ENCODE measurements at regions not wholly inside any gene's neighbourhood (a gene's known extent, or its start where the extent isn't known, plus 50 kb on each side); places are given as distances from the start of the nearest gene placed in this dataset.

DNA sequence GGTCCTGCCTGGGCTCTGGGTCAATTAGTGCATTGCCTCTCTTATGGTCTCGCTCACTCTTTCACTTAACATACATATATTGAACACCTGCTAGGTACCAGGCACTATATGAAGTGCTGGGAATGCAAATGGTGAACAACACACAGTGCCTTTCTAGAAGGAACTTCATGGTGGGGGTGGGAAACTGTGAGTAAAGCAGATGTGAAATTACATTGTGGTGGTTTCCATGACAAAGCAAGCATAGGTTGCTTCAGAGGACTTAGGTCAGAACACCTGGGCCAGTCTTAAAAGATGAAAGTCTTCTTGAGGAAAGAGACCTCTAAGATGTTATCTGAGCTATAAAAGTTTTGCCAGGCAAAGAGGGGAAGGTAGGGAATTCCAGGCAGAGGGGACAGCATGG is 231.3 kb downstream of the BUD13 start:
- no peak for DNase-seq (ENCODE audit: low spot score)
- no peak overlapping the region for H3K27ac Mint-ChIP-seq
- no peak for ATAC-seq
- H3K36me3 ChIP-seq (ENCODE audit: insufficient read depth): no peaks in the 10 kb centered on the region
- 0 out of 2 replicates have a peak, but pooled peaks cover 3% of the 10 kb centered on the region for H3K9me2 ChIP-seq (ENCODE audit: insufficient read depth)
- H3F3A ChIP-seq (replicated peaks; ENCODE audit: low read depth): no peaks in the 10 kb centered on the region
- no peak overlapping the region for H3K4me3 ChIP-seq
- no peaks in the 10 kb centered on the region; the same call in 2 of the 3 replicates for H3K36me3 Mint-ChIP-seq (ENCODE audit: low read depth)
- no peaks in the 10 kb centered on the region for H3K27me3 ChIP-seq (ENCODE audit: insufficient read depth)
- no peaks in the 10 kb centered on the region for H3K4me1 Mint-ChIP-seq
- no peaks in the 10 kb centered on the region for H4K20me1 ChIP-seq (replicated peaks; ENCODE audit: insufficient read depth)
- no peak overlapping the region for H3K4me2 ChIP-seq
- no peaks in the 10 kb centered on the region for H3K4me1 ChIP-seq (ENCODE audit: insufficient read depth)
- TF ChIP-seq STAT1 (IDR thresholded peaks at IDR 0.05; ENCODE audit: unreplicated experiment) (no peak), POLR2AphosphoS5 (IDR thresholded peaks at IDR 0.05; ENCODE audit: low read depth) (no peak), EZH2phosphoT487 (IDR thresholded peaks at IDR 0.05; ENCODE audit: unreplicated experiment) (no peak), JUNB (IDR thresholded peaks at IDR 0.05; ENCODE audit: unreplicated experiment) (no peak), ZNF114 (CRISPR knock-in tag; IDR thresholded peaks at IDR 0.05) (no peak), NANOG (IDR thresholded peaks at IDR 0.05; ENCODE audit: borderline replicate concordance) (no peak), CREB1 (CRISPR knock-in tag; IDR thresholded peaks at IDR 0.05; ENCODE audit: low read depth) (no peak)
- TF ChIP-seq, protein P1, sequence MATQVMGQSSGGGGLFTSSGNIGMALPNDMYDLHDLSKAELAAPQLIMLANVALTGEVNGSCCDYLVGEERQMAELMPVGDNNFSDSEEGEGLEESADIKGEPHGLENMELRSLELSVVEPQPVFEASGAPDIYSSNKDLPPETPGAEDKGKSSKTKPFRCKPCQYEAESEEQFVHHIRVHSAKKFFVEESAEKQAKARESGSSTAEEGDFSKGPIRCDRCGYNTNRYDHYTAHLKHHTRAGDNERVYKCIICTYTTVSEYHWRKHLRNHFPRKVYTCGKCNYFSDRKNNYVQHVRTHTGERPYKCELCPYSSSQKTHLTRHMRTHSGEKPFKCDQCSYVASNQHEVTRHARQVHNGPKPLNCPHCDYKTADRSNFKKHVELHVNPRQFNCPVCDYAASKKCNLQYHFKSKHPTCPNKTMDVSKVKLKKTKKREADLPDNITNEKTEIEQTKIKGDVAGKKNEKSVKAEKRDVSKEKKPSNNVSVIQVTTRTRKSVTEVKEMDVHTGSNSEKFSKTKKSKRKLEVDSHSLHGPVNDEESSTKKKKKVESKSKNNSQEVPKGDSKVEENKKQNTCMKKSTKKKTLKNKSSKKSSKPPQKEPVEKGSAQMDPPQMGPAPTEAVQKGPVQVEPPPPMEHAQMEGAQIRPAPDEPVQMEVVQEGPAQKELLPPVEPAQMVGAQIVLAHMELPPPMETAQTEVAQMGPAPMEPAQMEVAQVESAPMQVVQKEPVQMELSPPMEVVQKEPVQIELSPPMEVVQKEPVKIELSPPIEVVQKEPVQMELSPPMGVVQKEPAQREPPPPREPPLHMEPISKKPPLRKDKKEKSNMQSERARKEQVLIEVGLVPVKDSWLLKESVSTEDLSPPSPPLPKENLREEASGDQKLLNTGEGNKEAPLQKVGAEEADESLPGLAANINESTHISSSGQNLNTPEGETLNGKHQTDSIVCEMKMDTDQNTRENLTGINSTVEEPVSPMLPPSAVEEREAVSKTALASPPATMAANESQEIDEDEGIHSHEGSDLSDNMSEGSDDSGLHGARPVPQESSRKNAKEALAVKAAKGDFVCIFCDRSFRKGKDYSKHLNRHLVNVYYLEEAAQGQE (IDR thresholded peaks at IDR 0.05; ENCODE audit: unreplicated experiment): no peak
- TF ChIP-seq, protein P2, sequence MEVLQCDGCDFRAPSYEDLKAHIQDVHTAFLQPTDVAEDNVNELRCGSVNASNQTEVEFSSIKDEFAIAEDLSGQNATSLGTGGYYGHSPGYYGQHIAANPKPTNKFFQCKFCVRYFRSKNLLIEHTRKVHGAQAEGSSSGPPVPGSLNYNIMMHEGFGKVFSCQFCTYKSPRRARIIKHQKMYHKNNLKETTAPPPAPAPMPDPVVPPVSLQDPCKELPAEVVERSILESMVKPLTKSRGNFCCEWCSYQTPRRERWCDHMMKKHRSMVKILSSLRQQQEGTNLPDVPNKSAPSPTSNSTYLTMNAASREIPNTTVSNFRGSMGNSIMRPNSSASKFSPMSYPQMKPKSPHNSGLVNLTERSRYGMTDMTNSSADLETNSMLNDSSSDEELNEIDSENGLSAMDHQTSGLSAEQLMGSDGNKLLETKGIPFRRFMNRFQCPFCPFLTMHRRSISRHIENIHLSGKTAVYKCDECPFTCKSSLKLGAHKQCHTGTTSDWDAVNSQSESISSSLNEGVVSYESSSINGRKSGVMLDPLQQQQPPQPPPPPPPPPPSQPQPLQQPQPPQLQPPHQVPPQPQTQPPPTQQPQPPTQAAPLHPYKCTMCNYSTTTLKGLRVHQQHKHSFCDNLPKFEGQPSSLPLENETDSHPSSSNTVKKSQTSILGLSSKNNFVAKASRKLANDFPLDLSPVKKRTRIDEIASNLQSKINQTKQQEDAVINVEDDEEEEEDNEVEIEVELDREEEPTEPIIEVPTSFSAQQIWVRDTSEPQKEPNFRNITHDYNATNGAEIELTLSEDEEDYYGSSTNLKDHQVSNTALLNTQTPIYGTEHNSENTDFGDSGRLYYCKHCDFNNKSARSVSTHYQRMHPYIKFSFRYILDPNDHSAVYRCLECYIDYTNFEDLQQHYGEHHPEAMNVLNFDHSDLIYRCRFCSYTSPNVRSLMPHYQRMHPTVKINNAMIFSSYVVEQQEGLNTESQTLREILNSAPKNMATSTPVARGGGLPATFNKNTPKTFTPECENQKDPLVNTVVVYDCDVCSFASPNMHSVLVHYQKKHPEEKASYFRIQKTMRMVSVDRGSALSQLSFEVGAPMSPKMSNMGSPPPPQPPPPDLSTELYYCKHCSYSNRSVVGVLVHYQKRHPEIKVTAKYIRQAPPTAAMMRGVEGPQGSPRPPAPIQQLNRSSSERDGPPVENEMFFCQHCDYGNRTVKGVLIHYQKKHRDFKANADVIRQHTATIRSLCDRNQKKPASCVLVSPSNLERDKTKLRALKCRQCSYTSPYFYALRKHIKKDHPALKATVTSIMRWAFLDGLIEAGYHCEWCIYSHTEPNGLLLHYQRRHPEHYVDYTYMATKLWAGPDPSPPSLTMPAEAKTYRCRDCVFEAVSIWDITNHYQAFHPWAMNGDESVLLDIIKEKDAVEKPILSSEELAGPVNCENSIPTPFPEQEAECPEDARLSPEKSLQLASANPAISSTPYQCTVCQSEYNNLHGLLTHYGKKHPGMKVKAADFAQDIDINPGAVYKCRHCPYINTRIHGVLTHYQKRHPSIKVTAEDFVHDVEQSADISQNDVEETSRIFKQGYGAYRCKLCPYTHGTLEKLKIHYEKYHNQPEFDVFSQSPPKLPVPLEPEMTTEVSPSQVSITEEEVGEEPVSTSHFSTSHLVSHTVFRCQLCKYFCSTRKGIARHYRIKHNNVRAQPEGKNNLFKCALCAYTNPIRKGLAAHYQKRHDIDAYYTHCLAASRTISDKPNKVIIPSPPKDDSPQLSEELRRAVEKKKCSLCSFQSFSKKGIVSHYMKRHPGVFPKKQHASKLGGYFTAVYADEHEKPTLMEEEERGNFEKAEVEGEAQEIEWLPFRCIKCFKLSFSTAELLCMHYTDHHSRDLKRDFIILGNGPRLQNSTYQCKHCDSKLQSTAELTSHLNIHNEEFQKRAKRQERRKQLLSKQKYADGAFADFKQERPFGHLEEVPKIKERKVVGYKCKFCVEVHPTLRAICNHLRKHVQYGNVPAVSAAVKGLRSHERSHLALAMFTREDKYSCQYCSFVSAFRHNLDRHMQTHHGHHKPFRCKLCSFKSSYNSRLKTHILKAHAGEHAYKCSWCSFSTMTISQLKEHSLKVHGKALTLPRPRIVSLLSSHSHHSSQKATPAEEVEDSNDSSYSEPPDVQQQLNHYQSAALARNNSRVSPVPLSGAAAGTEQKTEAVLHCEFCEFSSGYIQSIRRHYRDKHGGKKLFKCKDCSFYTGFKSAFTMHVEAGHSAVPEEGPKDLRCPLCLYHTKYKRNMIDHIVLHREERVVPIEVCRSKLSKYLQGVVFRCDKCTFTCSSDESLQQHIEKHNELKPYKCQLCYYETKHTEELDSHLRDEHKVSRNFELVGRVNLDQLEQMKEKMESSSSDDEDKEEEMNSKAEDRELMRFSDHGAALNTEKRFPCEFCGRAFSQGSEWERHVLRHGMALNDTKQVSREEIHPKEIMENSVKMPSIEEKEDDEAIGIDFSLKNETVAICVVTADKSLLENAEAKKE (CRISPR knock-in tag; IDR thresholded peaks at IDR 0.05): no peak
- TF ChIP-seq, protein P3, sequence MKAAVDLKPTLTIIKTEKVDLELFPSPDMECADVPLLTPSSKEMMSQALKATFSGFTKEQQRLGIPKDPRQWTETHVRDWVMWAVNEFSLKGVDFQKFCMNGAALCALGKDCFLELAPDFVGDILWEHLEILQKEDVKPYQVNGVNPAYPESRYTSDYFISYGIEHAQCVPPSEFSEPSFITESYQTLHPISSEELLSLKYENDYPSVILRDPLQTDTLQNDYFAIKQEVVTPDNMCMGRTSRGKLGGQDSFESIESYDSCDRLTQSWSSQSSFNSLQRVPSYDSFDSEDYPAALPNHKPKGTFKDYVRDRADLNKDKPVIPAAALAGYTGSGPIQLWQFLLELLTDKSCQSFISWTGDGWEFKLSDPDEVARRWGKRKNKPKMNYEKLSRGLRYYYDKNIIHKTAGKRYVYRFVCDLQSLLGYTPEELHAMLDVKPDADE (IDR thresholded peaks at IDR 0.05): no peak
- H3K27ac ChIP-seq (ENCODE audit: low read depth): no peak overlapping the region
- H3K9me3 Mint-ChIP-seq: peaks cover 5% of the 10 kb centered on the region; the same call in 1 of the 3 replicates
- H3K4me3 Mint-ChIP-seq: no peak overlapping the region
- no peak overlapping the region for H2AFZ ChIP-seq
- no peaks in the 10 kb centered on the region for H3K79me2 ChIP-seq (replicated peaks; ENCODE audit: insufficient read depth)
- H3K27me3 Mint-ChIP-seq (ENCODE audit: insufficient read depth, low read depth, poor library complexity): no peaks in the 10 kb centered on the region
